ENCODE measurements at regions not wholly inside any gene's neighbourhood (a gene's known extent, or its start where the extent isn't known, plus 50 kb on each side); places are given as distances from the start of the nearest gene placed in this dataset.
A peak's percentile ranks its signal among the peaks of the same experiment; 100 is the strongest.

DNA sequence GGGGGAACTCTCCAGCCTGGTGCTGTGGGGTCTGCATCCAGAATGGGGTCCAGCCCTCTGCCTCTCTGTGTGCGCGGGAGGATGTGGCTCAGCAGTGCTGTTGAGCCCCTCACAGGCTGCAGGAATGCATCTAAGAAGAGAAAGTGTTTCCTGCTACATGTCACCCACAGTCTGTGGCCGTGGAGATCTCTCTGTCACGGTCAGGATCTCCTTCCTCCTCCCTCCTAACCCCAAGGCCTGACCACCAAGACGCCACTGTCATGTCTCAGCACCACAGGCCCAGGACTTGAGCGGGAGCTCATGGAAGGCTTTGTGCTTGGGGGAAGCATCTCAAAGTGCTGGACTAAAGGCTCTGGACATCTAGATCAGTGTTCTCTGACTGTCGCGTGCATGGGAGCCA is 90.1 kb downstream of the SREK1 start:
- TF ChIP-seq, protein P1, sequence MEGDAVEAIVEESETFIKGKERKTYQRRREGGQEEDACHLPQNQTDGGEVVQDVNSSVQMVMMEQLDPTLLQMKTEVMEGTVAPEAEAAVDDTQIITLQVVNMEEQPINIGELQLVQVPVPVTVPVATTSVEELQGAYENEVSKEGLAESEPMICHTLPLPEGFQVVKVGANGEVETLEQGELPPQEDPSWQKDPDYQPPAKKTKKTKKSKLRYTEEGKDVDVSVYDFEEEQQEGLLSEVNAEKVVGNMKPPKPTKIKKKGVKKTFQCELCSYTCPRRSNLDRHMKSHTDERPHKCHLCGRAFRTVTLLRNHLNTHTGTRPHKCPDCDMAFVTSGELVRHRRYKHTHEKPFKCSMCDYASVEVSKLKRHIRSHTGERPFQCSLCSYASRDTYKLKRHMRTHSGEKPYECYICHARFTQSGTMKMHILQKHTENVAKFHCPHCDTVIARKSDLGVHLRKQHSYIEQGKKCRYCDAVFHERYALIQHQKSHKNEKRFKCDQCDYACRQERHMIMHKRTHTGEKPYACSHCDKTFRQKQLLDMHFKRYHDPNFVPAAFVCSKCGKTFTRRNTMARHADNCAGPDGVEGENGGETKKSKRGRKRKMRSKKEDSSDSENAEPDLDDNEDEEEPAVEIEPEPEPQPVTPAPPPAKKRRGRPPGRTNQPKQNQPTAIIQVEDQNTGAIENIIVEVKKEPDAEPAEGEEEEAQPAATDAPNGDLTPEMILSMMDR (IDR thresholded peaks at IDR 0.05), result no peak

- TF ChIP-seq, protein P1 (IDR thresholded peaks at IDR 0.05), result no peak
Observed at GRCh38 chr5:66238435-66238834, 94.3 kb downstream of the SREK1 start.

- TF ChIP-seq, protein P1 (IDR thresholded peaks at IDR 0.05), result peak; percentile 56
Observed at GRCh38 chr5:66239034-66239433, 94.9 kb downstream of the SREK1 start.

- TF ChIP-seq, protein P1 (IDR thresholded peaks at IDR 0.05), result no peak
Observed at GRCh38 chr5:66241136-66241825, 97.2 kb downstream of the SREK1 start.

- TF ChIP-seq, protein P1 (IDR thresholded peaks at IDR 0.05), result no peak
Observed at GRCh38 chr5:66242050-66242715, 98.1 kb downstream of the SREK1 start.

- TF ChIP-seq, protein P1 (IDR thresholded peaks at IDR 0.05), result no peak
Observed at GRCh38 chr5:66246608-66247007, 102.5 kb downstream of the SREK1 start.

- TF ChIP-seq, protein P1 (IDR thresholded peaks at IDR 0.05), result no peak
Observed at GRCh38 chr5:66247176-66247960, 103.3 kb downstream of the SREK1 start.
